ENCODE measurements at regions not wholly inside any gene's neighbourhood (a gene's known extent, or its start where the extent isn't known, plus 50 kb on each side); places are given as distances from the start of the nearest gene placed in this dataset.
"Not testable (repeated sequence)": the region's sequence is repeated elsewhere in the genome, so short reads cannot be mapped to it uniquely, and the experiment has no call there.

- Histone ChIP-seq H3K4me1 (ENCODE audit: control insufficient read depth, insufficient read depth, low read length, poor library complexity, severe bottlenecking) (no peaks in the 10 kb centered on the region), H3K4me3 (ENCODE audit: extremely low read depth, insufficient read depth, low read length, poor library complexity, severe bottlenecking) (no peak overlapping the region), H3K36me3 (ENCODE audit: control insufficient read depth, insufficient read depth, low read length) (no peaks in the 10 kb centered on the region), H3K9me3 (ENCODE audit: control insufficient read depth, low read length) (no peaks in the 10 kb centered on the region), H3K27ac (ENCODE audit: low read depth, low read length, severe bottlenecking) (no peak overlapping the region)
- 100% methylated on average over 1 of the region's 4 CpGs for WGBS, 2 experiments (ENCODE audit: insufficient coverage in 2 of 2)
These were observed 1247.1 kb downstream of the GATA3 start for GRCh38 chr10:9301554-9301953.

DNA sequence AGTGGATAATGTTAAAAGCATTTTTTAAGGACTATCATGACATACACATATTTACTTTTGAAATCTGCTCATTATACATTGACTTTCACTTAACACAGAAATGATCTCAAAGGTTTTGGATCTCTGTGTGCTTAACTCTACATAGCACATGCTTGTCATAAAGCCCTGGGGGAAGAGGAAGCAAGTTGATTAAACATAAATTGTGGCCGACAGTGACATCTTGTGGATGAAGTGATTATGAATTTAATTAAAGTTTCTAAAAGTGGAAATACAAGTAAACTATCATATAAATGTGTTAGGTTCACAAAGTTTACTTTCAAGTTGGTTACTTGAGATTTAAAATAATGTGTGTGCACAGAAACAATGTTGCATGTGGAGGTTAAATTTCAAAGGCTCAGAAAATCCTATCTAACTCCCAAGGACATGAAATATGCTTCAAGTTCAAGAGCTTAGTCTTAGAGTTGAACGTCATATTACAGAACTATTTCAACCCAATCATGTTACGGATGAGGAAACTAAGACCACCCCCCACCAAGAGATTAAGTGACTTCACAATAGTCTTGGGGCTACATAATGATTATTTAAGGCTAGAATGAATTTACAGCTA, 1247.8 kb downstream of the GATA3 start:
- Histone ChIP-seq H3K27ac (ENCODE audit: low read depth, low read length, severe bottlenecking) (no peak overlapping the region), H3K4me3 (ENCODE audit: extremely low read depth, insufficient read depth, low read length, poor library complexity, severe bottlenecking) (no peak overlapping the region), H3K9me3 (ENCODE audit: control insufficient read depth, low read length) (no peaks in the 10 kb centered on the region), H3K36me3 (ENCODE audit: control insufficient read depth, insufficient read depth, low read length) (no peaks in the 10 kb centered on the region), H3K4me1 (ENCODE audit: control insufficient read depth, insufficient read depth, low read length, poor library complexity, severe bottlenecking) (no peaks in the 10 kb centered on the region)
- no CpG with 5 or more reads among the region's 3 CpGs for WGBS, 2 experiments (ENCODE audit: insufficient coverage in 2 of 2)

- Histone ChIP-seq H3K27ac (ENCODE audit: low read depth, low read length, severe bottlenecking) (no peak overlapping the region), H3K4me1 (ENCODE audit: control insufficient read depth, insufficient read depth, low read length, poor library complexity, severe bottlenecking) (no peaks in the 10 kb centered on the region), H3K4me3 (ENCODE audit: extremely low read depth, insufficient read depth, low read length, poor library complexity, severe bottlenecking) (no peak overlapping the region), H3K9me3 (ENCODE audit: control insufficient read depth, low read length) (no peaks in the 10 kb centered on the region), H3K36me3 (ENCODE audit: control insufficient read depth, insufficient read depth, low read length) (no peaks in the 10 kb centered on the region)
- WGBS, 2 experiments (ENCODE audit: insufficient coverage in 2 of 2): 87 to 91% methylated on average over 5 of the region's 6 CpGs
These were observed 1250.6 kb downstream of the GATA3 start for GRCh38 chr10:9305018-9305655.

DNA sequence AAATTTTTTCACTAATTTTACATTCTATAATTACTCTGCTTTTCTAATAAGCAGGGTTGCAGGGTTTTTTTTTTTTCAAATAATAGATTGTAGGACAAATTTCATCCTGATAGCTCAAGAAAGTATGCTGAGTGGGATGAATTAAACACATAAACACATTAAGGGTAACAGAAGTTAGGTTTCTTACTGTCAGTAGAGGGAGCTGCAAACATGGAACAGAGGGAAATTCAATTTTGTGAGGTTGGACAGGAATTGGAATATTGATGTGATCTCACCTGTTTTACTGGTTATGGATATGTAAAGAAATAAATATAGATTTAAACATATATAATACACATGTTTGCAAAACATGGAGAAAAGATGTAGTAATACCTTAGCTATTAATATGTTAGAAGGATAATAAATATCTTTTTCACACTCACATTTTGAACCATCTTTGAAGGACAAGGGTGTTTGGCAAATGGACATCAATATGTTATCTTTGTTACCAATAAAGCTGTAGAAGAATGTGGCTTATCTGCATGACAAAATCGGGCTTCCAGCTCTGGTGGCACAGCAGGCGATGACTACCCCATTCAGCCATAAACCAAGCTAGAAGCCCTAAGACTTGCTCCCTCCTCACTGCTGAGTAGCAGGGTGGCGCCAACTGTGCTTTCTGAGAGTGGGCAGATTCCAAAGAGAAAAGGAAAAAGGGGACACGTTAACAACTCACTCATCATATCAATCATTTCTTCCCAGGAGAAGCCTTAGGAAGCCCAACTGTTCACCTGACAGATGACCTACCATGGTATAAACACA, 1257.4 kb downstream of the GATA3 start:
- Histone ChIP-seq H3K27ac (ENCODE audit: low read depth, low read length, severe bottlenecking) (no peak overlapping the region), H3K9me3 (ENCODE audit: control insufficient read depth, low read length) (no peaks in the 10 kb centered on the region), H3K4me1 (ENCODE audit: control insufficient read depth, insufficient read depth, low read length, poor library complexity, severe bottlenecking) (no peaks in the 10 kb centered on the region), H3K36me3 (ENCODE audit: control insufficient read depth, insufficient read depth, low read length) (no peaks in the 10 kb centered on the region), H3K4me3 (ENCODE audit: extremely low read depth, insufficient read depth, low read length, poor library complexity, severe bottlenecking) (no peak overlapping the region)
- no CpG with 5 or more reads among the region's 4 CpGs for WGBS, 2 experiments (ENCODE audit: insufficient coverage in 2 of 2)

GRCh38 chr10:9315292-9315691, 1260.8 kb downstream of the GATA3 start:
- no peaks in the 10 kb centered on the region for H3K4me1 ChIP-seq (ENCODE audit: control insufficient read depth, insufficient read depth, low read length, poor library complexity, severe bottlenecking)
- no peaks in the 10 kb centered on the region for H3K9me3 ChIP-seq (ENCODE audit: control insufficient read depth, low read length)
- H3K27ac ChIP-seq (ENCODE audit: low read depth, low read length, severe bottlenecking): no peak overlapping the region
- no peak overlapping the region for H3K4me3 ChIP-seq (ENCODE audit: extremely low read depth, insufficient read depth, low read length, poor library complexity, severe bottlenecking)
- H3K36me3 ChIP-seq (ENCODE audit: control insufficient read depth, insufficient read depth, low read length): no peaks in the 10 kb centered on the region

- no peaks in the 10 kb centered on the region for H3K9me3 ChIP-seq (ENCODE audit: control insufficient read depth, low read length)
- H3K27ac ChIP-seq (ENCODE audit: low read depth, low read length, severe bottlenecking): no peak overlapping the region
- no peaks in the 10 kb centered on the region for H3K4me1 ChIP-seq (ENCODE audit: control insufficient read depth, insufficient read depth, low read length, poor library complexity, severe bottlenecking)
- H3K36me3 ChIP-seq (ENCODE audit: control insufficient read depth, insufficient read depth, low read length): no peaks in the 10 kb centered on the region
- WGBS, 2 experiments (ENCODE audit: insufficient coverage in 2 of 2): no CpG with 5 or more reads among the region's 3 CpGs
- H3K4me3 ChIP-seq (ENCODE audit: extremely low read depth, insufficient read depth, low read length, poor library complexity, severe bottlenecking): no peak overlapping the region
These were observed 1277.1 kb downstream of the GATA3 start for GRCh38 chr10:9331583-9332008.

GRCh38 chr10:9334270-9334669, 1279.8 kb downstream of the GATA3 start:
- 93 to 100% methylated on average over 1 to 2 of the region's 3 CpGs for WGBS, 2 experiments (ENCODE audit: insufficient coverage in 2 of 2)
- Histone ChIP-seq H3K4me1 (ENCODE audit: control insufficient read depth, insufficient read depth, low read length, poor library complexity, severe bottlenecking) (peaks cover 4% of the 10 kb centered on the region), H3K27ac (ENCODE audit: low read depth, low read length, severe bottlenecking) (no peak overlapping the region), H3K4me3 (ENCODE audit: extremely low read depth, insufficient read depth, low read length, poor library complexity, severe bottlenecking) (no peak overlapping the region), H3K36me3 (ENCODE audit: control insufficient read depth, insufficient read depth, low read length) (no peaks in the 10 kb centered on the region), H3K9me3 (ENCODE audit: control insufficient read depth, low read length) (no peaks in the 10 kb centered on the region)

DNA sequence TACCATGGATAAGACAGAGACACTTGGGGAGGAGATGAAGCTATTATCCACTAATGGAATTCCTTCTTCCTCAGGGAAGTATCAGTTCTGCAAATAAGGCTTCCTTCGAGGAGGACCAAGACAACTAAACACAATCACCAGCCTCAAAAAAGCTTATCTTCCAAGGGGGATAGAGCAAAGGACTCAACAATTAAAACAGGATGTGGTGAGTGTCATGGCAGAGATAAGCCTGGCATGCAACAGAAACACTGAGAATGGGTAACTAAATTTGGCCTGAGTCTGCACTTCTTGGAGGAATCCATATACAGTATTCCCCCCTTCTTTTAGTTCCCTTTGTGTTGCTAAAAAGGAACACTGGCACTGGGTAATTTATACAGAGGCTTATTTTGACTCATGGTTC, 1285.2 kb downstream of the GATA3 start:
- peak overlapping the region; percentile 39 for H3K27ac ChIP-seq (ENCODE audit: low read depth, low read length, severe bottlenecking)
- H3K9me3 ChIP-seq (ENCODE audit: control insufficient read depth, low read length): no peaks in the 10 kb centered on the region
- no CpG with 5 or more reads among the region's 1 CpG for WGBS, 2 experiments (ENCODE audit: insufficient coverage in 2 of 2)
- H3K4me1 ChIP-seq (ENCODE audit: control insufficient read depth, insufficient read depth, low read length, poor library complexity, severe bottlenecking): peaks cover 16% of the 10 kb centered on the region
- no peak overlapping the region for H3K4me3 ChIP-seq (ENCODE audit: extremely low read depth, insufficient read depth, low read length, poor library complexity, severe bottlenecking)
- no peaks in the 10 kb centered on the region for H3K36me3 ChIP-seq (ENCODE audit: control insufficient read depth, insufficient read depth, low read length)

DNA sequence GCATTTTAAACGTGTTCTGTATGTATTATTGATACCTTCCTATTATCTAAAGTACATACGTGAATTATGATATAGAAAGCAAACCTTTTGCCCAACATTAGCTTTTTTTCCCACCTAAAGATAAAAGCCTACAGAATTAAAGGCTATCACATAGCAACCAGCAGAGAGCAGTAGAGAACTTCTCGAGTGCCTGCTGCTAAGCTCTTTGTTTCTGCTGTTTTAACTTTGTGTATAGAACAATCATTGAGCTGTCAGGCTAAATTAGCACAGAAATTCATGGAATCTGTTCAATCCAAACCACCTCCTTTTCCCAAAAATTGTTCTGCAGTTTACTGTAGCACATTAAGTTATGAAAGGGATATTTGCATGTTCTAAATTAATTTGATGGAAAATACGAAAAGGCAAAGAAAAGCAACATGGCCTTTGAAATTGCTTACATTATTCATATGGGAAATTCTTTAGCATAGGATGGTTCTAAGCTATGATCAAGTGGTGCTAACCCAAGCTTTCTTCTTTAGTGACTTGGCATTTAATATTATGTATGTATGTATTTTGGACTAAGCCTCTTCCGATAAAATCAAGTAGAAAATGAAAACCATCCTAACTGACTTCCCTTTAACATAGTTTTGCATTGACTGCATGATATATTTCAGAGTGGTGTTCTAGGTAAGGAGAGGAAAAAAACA, 1288.5 kb downstream of the GATA3 start:
- Histone ChIP-seq H3K27ac (ENCODE audit: low read depth, low read length, severe bottlenecking) (no peak overlapping the region), H3K36me3 (ENCODE audit: control insufficient read depth, insufficient read depth, low read length) (no peaks in the 10 kb centered on the region), H3K9me3 (ENCODE audit: control insufficient read depth, low read length) (no peaks in the 10 kb centered on the region), H3K4me1 (ENCODE audit: control insufficient read depth, insufficient read depth, low read length, poor library complexity, severe bottlenecking) (peaks cover 16% of the 10 kb centered on the region), H3K4me3 (ENCODE audit: extremely low read depth, insufficient read depth, low read length, poor library complexity, severe bottlenecking) (no peak overlapping the region)
- 100% methylated on average over 1 of the region's 5 CpGs for WGBS, 2 experiments (ENCODE audit: insufficient coverage in 2 of 2)

GRCh38 chr10:9347933-9348332, 1293.4 kb downstream of the GATA3 start:
- WGBS, 2 experiments (ENCODE audit: insufficient coverage in 2 of 2): 94 to 100% methylated on average over 1 to 2 of the region's 3 CpGs

More at GRCh38 chr10:9347933-9348332, 1293.4 kb downstream of the GATA3 start:
- not testable (repeated sequence) for H3K27ac ChIP-seq (ENCODE audit: low read depth, low read length, severe bottlenecking); H3K4me3 ChIP-seq (ENCODE audit: extremely low read depth, insufficient read depth, low read length, poor library complexity, severe bottlenecking); H3K4me1 ChIP-seq (ENCODE audit: control insufficient read depth, insufficient read depth, low read length, poor library complexity, severe bottlenecking); H3K36me3 ChIP-seq (ENCODE audit: control insufficient read depth, insufficient read depth, low read length); H3K9me3 ChIP-seq (ENCODE audit: control insufficient read depth, low read length)
